K562 (cell line): ENCODE measurements at regions not wholly inside any gene's neighbourhood (a gene's known extent, or its start where the extent isn't known, plus 50 kb on each side); places are given as distances from the start of the nearest gene placed in this dataset.

Experiments used
- BACH1 ChIP-seq: fragments of 200-800 bp; sonication (Bioruptor generic); IDR thresholded peaks from 2 replicates; pipeline ENCODE4 v1.6.1; 2016; ENCODE audit warnings: missing genetic modification characterization, missing compliant biosample characterization
- CBX3 ChIP-seq, 2 experiments: IDR thresholded peaks; 1 replicate in 1 of 2; 2 replicates in 1 of 2; pipeline ENCODE4 v1.6.1; 2012; ENCODE audit warnings: inconsistent platforms in 2 of 2, low read length in 2 of 2, borderline replicate concordance in 1 of 2, control low read depth in 1 of 2
- MCM7 ChIP-seq, 2 experiments: fragments of 450-650 bp; IDR thresholded peaks; 2 replicates each; pipeline ENCODE4 v1.6.1; 2016 to 2018
- POLR3A ChIP-seq: IDR thresholded peaks from 2 replicates; pipeline ENCODE4 v1.6.1; 2011; ENCODE audit warnings: borderline replicate concordance, mild to moderate bottlenecking, moderate library complexity; ENCODE audit not compliant: insufficient read length, insufficient read depth; ENCODE audit errors: extremely low read depth
- TF ChIP-seq, protein P1 (sequence below), 2 experiments: IDR thresholded peaks in 1 of 2; conservative IDR thresholded peaks in 1 of 2; 2 replicates each; pipeline ENCODE4 v1.6.1; 2016; ENCODE audit warnings: low read depth in 2 of 2, mild to moderate bottlenecking in 1 of 2, missing compliant biosample characterization in 1 of 2, missing genetic modification characterization in 1 of 2, moderate library complexity in 1 of 2
- TF ChIP-seq, protein P2 (sequence below): fragments of 200-400 bp; formaldehyde crosslinking; IDR thresholded peaks from 2 replicates; pipeline ENCODE4 v1.6.1; 2017; ENCODE audit warnings: mild to moderate bottlenecking, low read depth, low read length, moderate library complexity
- TF ChIP-seq, protein P3 (sequence below): IDR thresholded peaks from 2 replicates; pipeline ENCODE4 v1.6.1; 2016; ENCODE audit warnings: missing genetic modification characterization, missing compliant biosample characterization
- TF ChIP-seq, protein P4 (sequence below): sonication (generic); formaldehyde crosslinking; IDR thresholded peaks from 2 replicates; pipeline ENCODE4 v1.8.1; 2022; ENCODE audit warnings: missing genetic modification reagents

DNA sequence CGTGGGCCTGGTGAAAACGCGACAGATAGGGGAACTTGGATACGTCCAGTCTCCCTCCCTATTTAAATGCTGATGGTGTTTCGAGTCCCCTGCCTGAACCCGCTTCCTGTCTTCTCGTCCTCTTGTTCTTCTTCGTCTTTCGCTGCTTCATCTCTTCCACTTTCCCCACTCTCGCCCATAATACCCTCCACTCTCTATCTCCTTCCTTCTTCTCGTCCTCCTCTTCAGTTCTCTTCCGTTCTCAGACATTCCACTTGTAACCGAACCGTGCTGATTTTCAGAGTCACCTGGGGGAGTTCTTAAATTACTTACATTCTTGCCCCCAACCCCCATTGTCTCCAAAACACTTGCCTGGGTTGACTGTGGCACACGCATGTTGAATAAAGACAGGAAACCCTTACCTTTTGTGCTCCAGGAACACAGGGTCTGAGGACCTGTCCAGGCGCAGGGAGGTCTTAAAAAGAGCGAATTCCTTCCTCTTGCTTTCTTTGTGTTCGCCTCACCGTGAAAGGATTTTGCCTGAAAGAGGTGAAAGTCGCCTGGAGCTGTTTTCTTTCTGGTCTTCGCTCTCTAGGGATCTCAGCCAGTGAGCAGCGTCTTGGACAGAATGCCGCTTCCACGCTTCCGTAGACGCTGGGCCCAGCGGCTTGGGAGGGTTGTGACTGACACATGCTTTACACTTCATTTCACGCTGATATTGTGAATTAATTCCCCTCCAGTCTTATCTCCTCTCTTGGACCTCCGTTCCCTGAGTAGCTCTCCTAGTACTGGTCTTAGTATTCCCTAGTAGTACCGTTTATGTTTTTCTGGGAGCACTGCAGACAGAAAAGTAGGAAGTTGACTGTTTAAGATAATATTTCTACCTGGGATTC, 184.0 kb downstream of the GPX5 start (continued):
- TF ChIP-seq MCM7 (IDR thresholded peaks at IDR 0.05) (no peak), BACH1 (tag) (0 out of 2 replicates have a peak, but pooled peaks have one; percentile 2), POLR3A (no peak), CBX3 (IDR thresholded peaks at IDR 0.05; ENCODE audit: borderline replicate concordance in 1 of 2, low read length in 2 of 2) (peak in 1 of 2 experiments; percentile 77; a peak in 2 of 3 replicates)
- TF ChIP-seq, protein P1, sequence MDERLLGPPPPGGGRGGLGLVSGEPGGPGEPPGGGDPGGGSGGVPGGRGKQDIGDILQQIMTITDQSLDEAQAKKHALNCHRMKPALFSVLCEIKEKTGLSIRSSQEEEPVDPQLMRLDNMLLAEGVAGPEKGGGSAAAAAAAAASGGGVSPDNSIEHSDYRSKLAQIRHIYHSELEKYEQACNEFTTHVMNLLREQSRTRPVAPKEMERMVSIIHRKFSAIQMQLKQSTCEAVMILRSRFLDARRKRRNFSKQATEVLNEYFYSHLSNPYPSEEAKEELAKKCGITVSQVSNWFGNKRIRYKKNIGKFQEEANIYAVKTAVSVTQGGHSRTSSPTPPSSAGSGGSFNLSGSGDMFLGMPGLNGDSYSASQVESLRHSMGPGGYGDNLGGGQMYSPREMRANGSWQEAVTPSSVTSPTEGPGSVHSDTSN (CRISPR knock-in tag; IDR thresholded peaks at IDR 0.05; ENCODE audit: low read depth) = peak; percentile 36; the same call in 1 of the 2 replicates
- TF ChIP-seq, protein P1 (tag; conservative IDR thresholded peaks at IDR 0.05; ENCODE audit: low read depth) = peak; percentile 30; the same call in 1 of the 2 replicates
- TF ChIP-seq, protein P2, sequence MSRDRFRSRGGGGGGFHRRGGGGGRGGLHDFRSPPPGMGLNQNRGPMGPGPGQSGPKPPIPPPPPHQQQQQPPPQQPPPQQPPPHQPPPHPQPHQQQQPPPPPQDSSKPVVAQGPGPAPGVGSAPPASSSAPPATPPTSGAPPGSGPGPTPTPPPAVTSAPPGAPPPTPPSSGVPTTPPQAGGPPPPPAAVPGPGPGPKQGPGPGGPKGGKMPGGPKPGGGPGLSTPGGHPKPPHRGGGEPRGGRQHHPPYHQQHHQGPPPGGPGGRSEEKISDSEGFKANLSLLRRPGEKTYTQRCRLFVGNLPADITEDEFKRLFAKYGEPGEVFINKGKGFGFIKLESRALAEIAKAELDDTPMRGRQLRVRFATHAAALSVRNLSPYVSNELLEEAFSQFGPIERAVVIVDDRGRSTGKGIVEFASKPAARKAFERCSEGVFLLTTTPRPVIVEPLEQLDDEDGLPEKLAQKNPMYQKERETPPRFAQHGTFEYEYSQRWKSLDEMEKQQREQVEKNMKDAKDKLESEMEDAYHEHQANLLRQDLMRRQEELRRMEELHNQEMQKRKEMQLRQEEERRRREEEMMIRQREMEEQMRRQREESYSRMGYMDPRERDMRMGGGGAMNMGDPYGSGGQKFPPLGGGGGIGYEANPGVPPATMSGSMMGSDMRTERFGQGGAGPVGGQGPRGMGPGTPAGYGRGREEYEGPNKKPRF = no peak
- TF ChIP-seq, protein P3, sequence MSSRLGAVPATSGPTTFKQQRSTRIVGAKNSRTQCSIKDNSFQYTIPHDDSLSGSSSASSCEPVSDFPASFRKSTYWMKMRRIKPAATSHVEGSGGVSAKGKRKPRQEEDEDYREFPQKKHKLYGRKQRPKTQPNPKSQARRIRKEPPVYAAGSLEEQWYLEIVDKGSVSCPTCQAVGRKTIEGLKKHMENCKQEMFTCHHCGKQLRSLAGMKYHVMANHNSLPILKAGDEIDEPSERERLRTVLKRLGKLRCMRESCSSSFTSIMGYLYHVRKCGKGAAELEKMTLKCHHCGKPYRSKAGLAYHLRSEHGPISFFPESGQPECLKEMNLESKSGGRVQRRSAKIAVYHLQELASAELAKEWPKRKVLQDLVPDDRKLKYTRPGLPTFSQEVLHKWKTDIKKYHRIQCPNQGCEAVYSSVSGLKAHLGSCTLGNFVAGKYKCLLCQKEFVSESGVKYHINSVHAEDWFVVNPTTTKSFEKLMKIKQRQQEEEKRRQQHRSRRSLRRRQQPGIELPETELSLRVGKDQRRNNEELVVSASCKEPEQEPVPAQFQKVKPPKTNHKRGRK (tag) = peak; percentile 55; the same call in 1 of the 2 replicates
- TF ChIP-seq, protein P4, sequence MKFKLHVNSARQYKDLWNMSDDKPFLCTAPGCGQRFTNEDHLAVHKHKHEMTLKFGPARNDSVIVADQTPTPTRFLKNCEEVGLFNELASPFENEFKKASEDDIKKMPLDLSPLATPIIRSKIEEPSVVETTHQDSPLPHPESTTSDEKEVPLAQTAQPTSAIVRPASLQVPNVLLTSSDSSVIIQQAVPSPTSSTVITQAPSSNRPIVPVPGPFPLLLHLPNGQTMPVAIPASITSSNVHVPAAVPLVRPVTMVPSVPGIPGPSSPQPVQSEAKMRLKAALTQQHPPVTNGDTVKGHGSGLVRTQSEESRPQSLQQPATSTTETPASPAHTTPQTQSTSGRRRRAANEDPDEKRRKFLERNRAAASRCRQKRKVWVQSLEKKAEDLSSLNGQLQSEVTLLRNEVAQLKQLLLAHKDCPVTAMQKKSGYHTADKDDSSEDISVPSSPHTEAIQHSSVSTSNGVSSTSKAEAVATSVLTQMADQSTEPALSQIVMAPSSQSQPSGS (CRISPR knock-in tag) = no peak
